Chondrocyte (in vitro differentiated cells): ENCODE measurements at regions not wholly inside any gene's neighbourhood (a gene's known extent, or its start where the extent isn't known, plus 50 kb on each side); places are given as distances from the start of the nearest gene placed in this dataset.

Experiments
- DNase-seq: peaks from one replicate; pipeline ENCODE4 v3.0.0; 2021; ENCODE audit warnings: mixed read lengths, low spot score
- H3K27ac Mint-ChIP-seq: one replicate; pipeline ENCODE4 v1.8.0; 2021; ENCODE audit warnings: mild to moderate bottlenecking, moderate library complexity, mixed read lengths; ENCODE audit not compliant: unreplicated experiment
- H3K27me3 Mint-ChIP-seq: 2 replicates; pipeline ENCODE4 v1.8.0; 2021; ENCODE audit warnings: low read depth, mixed read lengths
- H3K36me3 Mint-ChIP-seq: 2 replicates; pipeline ENCODE4 v1.8.0; 2021; ENCODE audit warnings: low read depth, mixed read lengths
- H3K4me1 Mint-ChIP-seq: 2 replicates; pipeline ENCODE4 v1.8.0; 2021; ENCODE audit warnings: low read depth, mild to moderate bottlenecking, mixed read lengths
- H3K4me3 Mint-ChIP-seq: one replicate; pipeline ENCODE4 v1.8.0; 2021; ENCODE audit warnings: mild to moderate bottlenecking, moderate library complexity, mixed read lengths; ENCODE audit not compliant: unreplicated experiment
- H3K9me3 Mint-ChIP-seq: 2 replicates; pipeline ENCODE4 v1.8.0; 2021; ENCODE audit warnings: low read depth, mixed read lengths
- CTCF ChIP-seq: fragments of 200-600 bp; sonication (generic); IDR thresholded peaks from 2 replicates; pipeline ENCODE4 v1.5.0; 2021; ENCODE audit warnings: antibody characterized with exemption, mild to moderate bottlenecking, moderate library complexity

- Mint-ChIP-seq H3K4me1 (peaks cover 21% of the 10 kb centered on the region), H3K27me3 (peaks cover 65% of the 10 kb centered on the region), H3K9me3 (no peaks in the 10 kb centered on the region), H3K36me3 (no peaks in the 10 kb centered on the region), H3K27ac (no peak overlapping the region), H3K4me3 (no peak overlapping the region)
- peak; percentile 30 for DNase-seq
- no peak for TF ChIP-seq CTCF
Measured at GRCh38 chr11:69985331-69985640, 92.8 kb upstream of the ANO1 start.

- H3K9me3 Mint-ChIP-seq: no peaks in the 10 kb centered on the region
- peaks cover 21% of the 10 kb centered on the region for H3K4me1 Mint-ChIP-seq
- H3K4me3 Mint-ChIP-seq: no peak overlapping the region
- H3K27me3 Mint-ChIP-seq: peaks cover 69% of the 10 kb centered on the region
- no peak for TF ChIP-seq CTCF
- H3K27ac Mint-ChIP-seq: no peak overlapping the region
- no peak for DNase-seq
- H3K36me3 Mint-ChIP-seq: no peaks in the 10 kb centered on the region
Measured at GRCh38 chr11:69985641-69986439, 92.3 kb upstream of the ANO1 start.

- H3K4me1 Mint-ChIP-seq: peaks cover 21% of the 10 kb centered on the region
- H3K27me3 Mint-ChIP-seq: peaks cover 71% of the 10 kb centered on the region
- H3K36me3 Mint-ChIP-seq: no peaks in the 10 kb centered on the region
- DNase-seq: no peak
- H3K27ac Mint-ChIP-seq: no peak overlapping the region
- no peaks in the 10 kb centered on the region for H3K9me3 Mint-ChIP-seq
- no peak for TF ChIP-seq CTCF
- no peak overlapping the region for H3K4me3 Mint-ChIP-seq
Measured at GRCh38 chr11:69986440-69986787, 91.7 kb upstream of the ANO1 start.

GRCh38 chr11:69986830-69987229, 91.3 kb upstream of the ANO1 start:
- Mint-ChIP-seq H3K4me3 (no peak overlapping the region), H3K4me1 (peaks cover 21% of the 10 kb centered on the region), H3K36me3 (no peaks in the 10 kb centered on the region), H3K27me3 (peaks cover 69% of the 10 kb centered on the region), H3K9me3 (no peaks in the 10 kb centered on the region), H3K27ac (no peak overlapping the region)
- no peak for DNase-seq
- TF ChIP-seq CTCF: no peak

GRCh38 chr11:69992026-69992425, 86.1 kb upstream of the ANO1 start:
- Mint-ChIP-seq H3K36me3 (peaks cover 11% of the 10 kb centered on the region), H3K27me3 (peaks cover 60% of the 10 kb centered on the region), H3K4me1 (no peaks in the 10 kb centered on the region), H3K27ac (no peak overlapping the region), H3K4me3 (no peak overlapping the region), H3K9me3 (peaks cover 8% of the 10 kb centered on the region)
- no peak for DNase-seq
- no peak for TF ChIP-seq CTCF
